ENCODE measurements at regions not wholly inside any gene's neighbourhood (a gene's known extent, or its start where the extent isn't known, plus 50 kb on each side); places are given as distances from the start of the nearest gene placed in this dataset.

DNA sequence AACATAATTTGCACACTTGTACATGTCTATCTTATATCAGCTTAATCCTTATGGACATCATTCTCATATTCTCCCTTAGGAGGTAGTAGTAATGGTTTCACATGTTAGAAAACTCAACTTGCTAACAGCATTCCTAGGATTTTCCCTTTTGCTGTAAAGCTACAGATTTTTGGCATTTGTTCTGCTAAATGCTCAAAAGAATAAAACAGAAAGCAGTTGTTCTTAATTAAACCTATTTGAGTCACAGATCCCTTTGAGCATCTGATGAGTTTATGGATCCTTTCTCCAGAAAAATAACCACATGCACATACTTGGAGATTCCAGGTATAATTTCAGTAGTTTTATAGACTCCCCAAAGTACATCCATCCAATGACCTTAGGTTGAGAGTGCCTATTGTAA lies 122.9 kb upstream of the BET1 start:
- Histone ChIP-seq H3K4me1 (no peaks in the 10 kb centered on the region), H3K27me3 (no peaks in the 10 kb centered on the region), H3K27ac (no peak overlapping the region), H3K9me3 (no peaks in the 10 kb centered on the region), H3K36me3 (no peaks in the 10 kb centered on the region), H3K4me3 (no peak overlapping the region)
- intact Hi-C loops (cut with DNase I) = no loop called here
- no peak for DNase-seq (ENCODE audit: low spot score in 2 of 2)
- TF ChIP-seq, protein P1, sequence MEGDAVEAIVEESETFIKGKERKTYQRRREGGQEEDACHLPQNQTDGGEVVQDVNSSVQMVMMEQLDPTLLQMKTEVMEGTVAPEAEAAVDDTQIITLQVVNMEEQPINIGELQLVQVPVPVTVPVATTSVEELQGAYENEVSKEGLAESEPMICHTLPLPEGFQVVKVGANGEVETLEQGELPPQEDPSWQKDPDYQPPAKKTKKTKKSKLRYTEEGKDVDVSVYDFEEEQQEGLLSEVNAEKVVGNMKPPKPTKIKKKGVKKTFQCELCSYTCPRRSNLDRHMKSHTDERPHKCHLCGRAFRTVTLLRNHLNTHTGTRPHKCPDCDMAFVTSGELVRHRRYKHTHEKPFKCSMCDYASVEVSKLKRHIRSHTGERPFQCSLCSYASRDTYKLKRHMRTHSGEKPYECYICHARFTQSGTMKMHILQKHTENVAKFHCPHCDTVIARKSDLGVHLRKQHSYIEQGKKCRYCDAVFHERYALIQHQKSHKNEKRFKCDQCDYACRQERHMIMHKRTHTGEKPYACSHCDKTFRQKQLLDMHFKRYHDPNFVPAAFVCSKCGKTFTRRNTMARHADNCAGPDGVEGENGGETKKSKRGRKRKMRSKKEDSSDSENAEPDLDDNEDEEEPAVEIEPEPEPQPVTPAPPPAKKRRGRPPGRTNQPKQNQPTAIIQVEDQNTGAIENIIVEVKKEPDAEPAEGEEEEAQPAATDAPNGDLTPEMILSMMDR (IDR thresholded peaks at IDR 0.05) = no peak

DNA sequence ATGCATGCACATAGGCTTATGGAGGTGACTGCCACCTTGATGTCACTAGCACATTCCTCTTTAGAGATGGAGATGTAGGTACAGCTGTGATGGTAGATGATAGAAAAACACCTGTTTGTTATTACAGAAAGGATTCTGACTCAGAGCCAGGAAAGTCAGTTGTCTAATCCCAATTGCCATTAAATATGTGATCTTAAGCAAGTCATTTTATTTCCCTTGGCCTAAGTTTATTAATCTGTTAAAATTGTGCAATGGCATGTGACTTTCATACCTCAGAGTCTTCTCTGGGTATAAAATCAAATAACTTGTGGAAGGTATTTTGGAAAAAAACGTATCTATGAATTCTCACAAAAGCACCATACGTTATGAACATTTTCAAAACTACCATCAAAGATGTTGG lies 123.9 kb upstream of the BET1 start:
- H3K4me1 ChIP-seq = no peaks in the 10 kb centered on the region
- no peak for DNase-seq (ENCODE audit: low spot score in 2 of 2)
- no peak overlapping the region for H3K4me3 ChIP-seq
- intact Hi-C loops (cut with DNase I) = no loop called here
- no peaks in the 10 kb centered on the region for H3K27me3 ChIP-seq
- TF ChIP-seq, protein P1 (IDR thresholded peaks at IDR 0.05) = no peak
- no peaks in the 10 kb centered on the region for H3K9me3 ChIP-seq
- no peak overlapping the region for H3K27ac ChIP-seq
- H3K36me3 ChIP-seq = no peaks in the 10 kb centered on the region

DNA sequence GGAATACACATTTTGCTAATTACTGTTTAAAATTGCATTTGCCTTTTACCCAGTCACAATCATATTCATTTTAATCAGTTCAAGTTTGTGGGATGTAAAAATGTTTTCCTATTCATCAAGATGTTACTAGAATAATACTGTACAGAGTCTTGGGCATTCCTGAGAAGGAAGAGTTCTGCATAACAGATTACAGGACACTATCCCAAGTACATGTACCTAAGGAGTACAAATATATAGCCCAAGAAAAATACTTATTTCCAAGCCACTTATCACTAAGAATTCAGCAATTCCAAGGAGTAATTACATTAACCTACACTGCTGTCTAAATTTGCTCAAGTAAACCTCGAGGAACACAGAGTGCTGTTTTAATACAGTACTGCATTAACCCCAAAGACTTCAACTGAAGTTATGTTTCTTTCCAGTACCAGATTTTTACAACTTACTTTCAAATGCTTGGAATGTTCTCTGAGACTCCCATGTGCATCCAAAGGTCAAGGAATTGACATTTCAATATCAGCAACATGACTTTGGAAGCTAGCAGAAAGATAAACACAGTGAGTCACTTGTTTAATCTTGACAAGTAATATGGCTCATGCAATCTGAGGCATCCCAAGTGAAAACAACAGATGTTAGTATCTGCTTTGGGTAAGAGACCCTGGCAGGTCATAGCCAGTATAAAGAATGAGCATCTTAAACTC lies 125.4 kb upstream of the BET1 start:
- H3K36me3 ChIP-seq = no peaks in the 10 kb centered on the region
- intact Hi-C loops (cut with DNase I) = no loop called here
- no peak for DNase-seq (ENCODE audit: low spot score in 2 of 2)

DNA sequence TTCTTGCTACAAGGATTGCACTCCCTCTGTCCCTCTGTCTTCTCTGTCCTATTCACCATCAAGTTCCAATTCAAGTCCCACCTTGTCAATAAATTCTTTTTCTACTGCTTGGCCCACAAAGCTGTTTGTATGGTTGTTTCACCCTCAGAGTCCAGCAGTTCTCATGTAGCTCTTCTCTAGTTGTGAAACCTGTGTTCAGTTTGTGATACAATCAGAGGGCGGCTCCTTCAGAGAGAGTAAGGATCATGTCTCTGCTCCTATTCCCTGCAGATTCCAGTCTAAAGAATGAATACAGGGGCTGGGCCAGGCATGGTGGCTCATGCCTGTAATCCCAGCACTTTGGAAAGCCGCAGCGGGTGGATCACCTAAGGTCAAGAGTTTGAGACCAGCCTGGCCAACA lies 126.6 kb upstream of the BET1 start:
- no peaks in the 10 kb centered on the region for H3K27me3 ChIP-seq
- TF ChIP-seq, protein P1 (IDR thresholded peaks at IDR 0.05) = no peak
- intact Hi-C loops (cut with DNase I) = no loop called here
- no peak for DNase-seq (ENCODE audit: low spot score in 2 of 2)
- H3K27ac ChIP-seq = no peak overlapping the region
- no peak overlapping the region for H3K4me3 ChIP-seq
- no peaks in the 10 kb centered on the region for H3K9me3 ChIP-seq
- H3K4me1 ChIP-seq = no peaks in the 10 kb centered on the region
- no peaks in the 10 kb centered on the region for H3K36me3 ChIP-seq

More for the DNA sequence above, 125.4 kb upstream of the BET1 start:
- H3K27me3 ChIP-seq = no peaks in the 10 kb centered on the region
- TF ChIP-seq, protein P1 (IDR thresholded peaks at IDR 0.05) = no peak
- H3K9me3 ChIP-seq = no peaks in the 10 kb centered on the region
- H3K4me1 ChIP-seq = no peaks in the 10 kb centered on the region
- no peak overlapping the region for H3K27ac ChIP-seq
- no peak overlapping the region for H3K4me3 ChIP-seq

DNA sequence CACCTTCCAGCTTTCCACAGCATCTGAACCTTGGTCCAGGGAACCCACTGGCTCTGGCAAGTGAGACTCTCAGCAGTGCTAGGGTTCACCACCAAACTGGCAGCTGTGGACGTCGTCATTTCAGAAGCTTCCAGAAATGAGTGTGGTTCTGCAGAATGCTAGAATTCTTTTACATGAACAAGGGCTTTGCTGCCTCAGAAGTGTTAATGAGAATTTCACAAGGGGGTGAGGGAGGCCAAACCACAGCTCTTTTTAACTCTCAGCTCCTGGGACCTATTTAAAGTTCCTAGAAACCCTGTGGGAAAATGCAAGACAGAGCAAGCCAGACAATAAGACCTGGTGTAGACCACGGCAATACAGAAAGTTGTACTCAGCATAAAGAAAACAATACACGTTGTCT lies 129.3 kb upstream of the BET1 start:
- Histone ChIP-seq H3K4me1 (no peaks in the 10 kb centered on the region), H3K27me3 (no peaks in the 10 kb centered on the region), H3K9me3 (no peaks in the 10 kb centered on the region), H3K27ac (no peak overlapping the region), H3K36me3 (no peaks in the 10 kb centered on the region), H3K4me3 (no peak overlapping the region)
- TF ChIP-seq, protein P1 (IDR thresholded peaks at IDR 0.05) = no peak
- no peak for DNase-seq (ENCODE audit: low spot score in 2 of 2)
- intact Hi-C loops (cut with DNase I) = no loop called here

DNA sequence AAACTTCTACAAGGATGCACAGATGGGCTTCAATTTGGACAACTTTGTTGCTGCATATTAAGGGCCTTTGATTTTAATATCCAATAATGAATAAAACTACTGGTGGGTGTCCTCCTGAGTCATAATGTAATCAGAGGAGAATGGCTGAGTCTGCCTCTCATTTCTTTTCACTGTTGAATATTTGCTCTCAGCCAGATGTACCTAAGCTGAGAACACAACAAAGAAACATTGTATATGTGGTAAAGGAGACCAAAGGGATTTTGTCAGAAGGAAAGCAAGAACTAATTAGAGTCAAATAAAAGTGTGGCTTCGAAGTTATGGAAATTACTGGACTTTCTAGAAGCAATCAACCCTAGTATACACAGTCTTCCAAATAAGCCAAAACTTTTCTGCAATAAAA lies 131.0 kb upstream of the BET1 start:
- H3K4me3 ChIP-seq = no peak overlapping the region
- DNase-seq (ENCODE audit: low spot score in 2 of 2) = no peak
- no peaks in the 10 kb centered on the region for H3K27me3 ChIP-seq
- no peaks in the 10 kb centered on the region for H3K36me3 ChIP-seq
- intact Hi-C loops (cut with DNase I) = no loop called here
- TF ChIP-seq, protein P1 (IDR thresholded peaks at IDR 0.05) = no peak
- no peak overlapping the region for H3K27ac ChIP-seq
- H3K4me1 ChIP-seq = no peaks in the 10 kb centered on the region
- no peaks in the 10 kb centered on the region for H3K9me3 ChIP-seq

All from ascending aorta (tissue), 2 donors.